Tibial artery (tissue), 4 donors: ENCODE measurements at regions not wholly inside any gene's neighbourhood (a gene's known extent, or its start where the extent isn't known, plus 50 kb on each side); places are given as distances from the start of the nearest gene placed in this dataset.

Experiments
- DNase-seq, 2 donors: peaks; one replicate each; pipeline ENCODE4 v3.0.0-alpha.2; 2019
- H3K27ac ChIP-seq, 2 donors: fragments of 200-600 bp; sonication (generic) in 1 of 2; 1 replicate in 1 of 2; 2 replicates in 1 of 2; pipeline ENCODE4 v1.5.1; 2018 to 2019; ENCODE audit warnings: mild to moderate bottlenecking in 1 of 2
- H3K27me3 ChIP-seq, 2 donors: fragments of 200-600 bp; sonication (generic) in 1 of 2; one replicate each; pipeline versions ENCODE4 v1.5.1 to v1.6.0; 2016 to 2019
- H3K36me3 ChIP-seq, 3 donors: fragments of 200-600 bp; sonication (generic) in 2 of 3; one replicate each; pipeline ENCODE4 v1.5.1; 2016 to 2019; ENCODE audit warnings: mild to moderate bottlenecking in 2 of 3
- H3K4me1 ChIP-seq, 4 donors: fragments of 200-600 bp; sonication (generic) in 2 of 4; 1 replicate in 3 of 4; 2 replicates in 1 of 4; pipeline ENCODE4 v1.5.1; 2016 to 2019
- H3K4me3 ChIP-seq, 2 donors: fragments of 200-600 bp; sonication (generic) in 1 of 2; 1 replicate in 1 of 2; 2 replicates in 1 of 2; pipeline ENCODE4 v1.5.1; 2018 to 2019; ENCODE audit warnings: mild to moderate bottlenecking in 2 of 2
- H3K9me3 ChIP-seq, 3 donors: fragments of 200-600 bp; sonication (generic) in 1 of 3; one replicate each; pipeline ENCODE4 v1.5.1; 2016 to 2019
- intact Hi-C: fragments of 100-400 bp; cut with DNase I; formaldehyde crosslinking; loops from one replicate; pipeline ENCODE4 v1.15.0; 2023; ENCODE audit warnings: low total_unique reads
- TF ChIP-seq, protein P1 (sequence below), 2 experiments: fragments of 200-600 bp in 1 of 2; fragments of 450-650 bp in 1 of 2; IDR thresholded peaks; one replicate each; pipeline ENCODE4 v1.5.1; 2017 to 2019; ENCODE audit warnings: antibody characterized with exemption in 2 of 2, mild to moderate bottlenecking in 1 of 2, moderate library complexity in 1 of 2

DNA sequence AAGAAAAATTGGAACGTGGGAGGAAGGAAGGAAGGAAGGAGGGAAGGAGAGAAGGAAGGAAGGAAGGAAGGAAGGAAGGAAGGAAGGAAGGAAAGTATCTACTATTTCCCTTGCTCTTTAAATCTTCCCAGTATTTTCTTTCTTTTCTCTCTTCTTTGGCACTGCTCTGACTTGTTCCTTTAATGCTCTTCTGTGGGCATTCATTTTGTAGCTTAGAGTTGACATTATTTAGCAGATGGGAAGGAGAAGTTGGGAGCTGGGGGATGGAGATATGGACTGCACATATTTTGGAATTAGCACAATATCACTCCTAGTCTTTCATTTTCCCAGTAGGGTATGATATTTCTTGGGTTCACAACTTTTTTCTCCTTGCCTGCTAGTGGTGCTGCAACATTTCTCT lies 152.2 kb downstream of the TFAP2B start:
- DNase-seq = no peak
- TF ChIP-seq, protein P1, sequence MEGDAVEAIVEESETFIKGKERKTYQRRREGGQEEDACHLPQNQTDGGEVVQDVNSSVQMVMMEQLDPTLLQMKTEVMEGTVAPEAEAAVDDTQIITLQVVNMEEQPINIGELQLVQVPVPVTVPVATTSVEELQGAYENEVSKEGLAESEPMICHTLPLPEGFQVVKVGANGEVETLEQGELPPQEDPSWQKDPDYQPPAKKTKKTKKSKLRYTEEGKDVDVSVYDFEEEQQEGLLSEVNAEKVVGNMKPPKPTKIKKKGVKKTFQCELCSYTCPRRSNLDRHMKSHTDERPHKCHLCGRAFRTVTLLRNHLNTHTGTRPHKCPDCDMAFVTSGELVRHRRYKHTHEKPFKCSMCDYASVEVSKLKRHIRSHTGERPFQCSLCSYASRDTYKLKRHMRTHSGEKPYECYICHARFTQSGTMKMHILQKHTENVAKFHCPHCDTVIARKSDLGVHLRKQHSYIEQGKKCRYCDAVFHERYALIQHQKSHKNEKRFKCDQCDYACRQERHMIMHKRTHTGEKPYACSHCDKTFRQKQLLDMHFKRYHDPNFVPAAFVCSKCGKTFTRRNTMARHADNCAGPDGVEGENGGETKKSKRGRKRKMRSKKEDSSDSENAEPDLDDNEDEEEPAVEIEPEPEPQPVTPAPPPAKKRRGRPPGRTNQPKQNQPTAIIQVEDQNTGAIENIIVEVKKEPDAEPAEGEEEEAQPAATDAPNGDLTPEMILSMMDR (IDR thresholded peaks at IDR 0.05) = no peak
- Histone ChIP-seq H3K4me1 (no peaks in the 10 kb centered on the region), H3K9me3 (no peaks in the 10 kb centered on the region), H3K4me3 (no peak overlapping the region), H3K27me3 (no peaks in the 10 kb centered on the region), H3K27ac (no peak overlapping the region), H3K36me3 (no peaks in the 10 kb centered on the region)
- intact Hi-C loops = no loop called here

DNA sequence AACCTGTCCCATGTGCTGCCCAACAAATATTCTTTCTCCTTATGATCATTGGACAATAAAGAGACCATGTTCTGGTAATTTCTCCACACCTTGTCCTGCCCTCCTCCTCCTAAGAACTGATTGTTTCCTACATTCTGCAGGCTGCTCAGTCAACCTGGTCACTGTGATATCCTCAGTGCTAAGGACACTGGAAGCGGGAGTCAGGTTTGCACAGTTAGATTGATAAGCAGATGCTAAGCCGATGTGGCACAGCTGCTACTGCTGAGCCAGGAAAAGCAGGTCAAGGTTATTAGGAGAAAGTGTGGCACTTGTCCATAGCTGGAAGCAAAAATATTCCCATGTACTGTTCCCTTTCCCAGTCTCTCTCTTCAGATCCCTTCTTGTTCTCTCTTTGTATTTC lies 154.8 kb downstream of the TFAP2B start:
- Histone ChIP-seq H3K4me3 (no peak overlapping the region), H3K4me1 (no peaks in the 10 kb centered on the region), H3K9me3 (no peaks in the 10 kb centered on the region), H3K27ac (no peak overlapping the region), H3K36me3 (no peaks in the 10 kb centered on the region), H3K27me3 (no peaks in the 10 kb centered on the region)
- intact Hi-C loops = no loop called here
- TF ChIP-seq, protein P1 (IDR thresholded peaks at IDR 0.05) = no peak
- no peak for DNase-seq

DNA sequence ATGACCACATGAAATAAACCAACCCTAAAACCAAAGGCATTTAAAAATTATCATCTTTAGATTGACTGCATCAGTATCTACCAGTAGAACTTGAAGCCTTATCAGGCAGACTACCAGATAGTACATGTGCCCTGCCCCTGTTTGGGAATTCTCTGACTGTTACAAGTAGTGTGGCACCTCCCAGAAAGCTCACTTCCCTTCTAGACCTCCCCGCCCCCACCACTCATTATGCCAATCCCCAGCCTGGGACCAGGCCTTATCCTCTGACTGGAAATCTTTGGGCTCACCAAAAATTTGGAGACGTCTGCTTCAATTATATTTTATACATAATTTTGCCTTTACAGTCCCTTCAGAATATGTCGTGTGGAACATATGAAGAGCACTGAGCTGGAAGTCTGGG lies 155.6 kb downstream of the TFAP2B start:
- Histone ChIP-seq H3K36me3 (no peaks in the 10 kb centered on the region), H3K9me3 (no peaks in the 10 kb centered on the region), H3K4me1 (no peaks in the 10 kb centered on the region), H3K4me3 (no peak overlapping the region), H3K27ac (no peak overlapping the region), H3K27me3 (no peaks in the 10 kb centered on the region)
- intact Hi-C loops = no loop called here
- TF ChIP-seq, protein P1 (IDR thresholded peaks at IDR 0.05) = no peak
- DNase-seq = no peak

DNA sequence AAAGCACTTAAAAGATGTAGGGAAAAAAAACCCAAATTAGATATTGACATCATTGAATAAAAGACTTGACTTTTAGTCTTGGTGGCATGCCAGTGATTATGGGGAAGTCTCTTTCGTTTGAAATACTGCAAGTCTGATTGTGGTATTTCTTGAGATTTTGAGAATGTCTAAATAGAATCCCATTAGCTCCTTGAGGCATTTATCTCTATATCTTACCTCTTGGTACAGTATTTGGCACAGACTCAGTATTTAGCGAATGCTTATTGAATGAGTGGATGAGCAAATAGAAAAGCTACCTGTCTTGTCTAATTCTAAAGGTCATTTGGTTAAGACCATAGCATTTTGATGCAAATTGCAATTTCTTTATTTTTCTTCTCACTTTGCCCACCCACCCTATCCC lies 156.5 kb downstream of the TFAP2B start:
- TF ChIP-seq, protein P1 (IDR thresholded peaks at IDR 0.05) = no peak
- intact Hi-C loops = no loop called here
- no peaks in the 10 kb centered on the region for H3K36me3 ChIP-seq
- H3K9me3 ChIP-seq = no peaks in the 10 kb centered on the region
- DNase-seq = no peak
- no peak overlapping the region for H3K27ac ChIP-seq
- H3K4me3 ChIP-seq = no peak overlapping the region
- no peaks in the 10 kb centered on the region for H3K27me3 ChIP-seq
- no peaks in the 10 kb centered on the region for H3K4me1 ChIP-seq

DNA sequence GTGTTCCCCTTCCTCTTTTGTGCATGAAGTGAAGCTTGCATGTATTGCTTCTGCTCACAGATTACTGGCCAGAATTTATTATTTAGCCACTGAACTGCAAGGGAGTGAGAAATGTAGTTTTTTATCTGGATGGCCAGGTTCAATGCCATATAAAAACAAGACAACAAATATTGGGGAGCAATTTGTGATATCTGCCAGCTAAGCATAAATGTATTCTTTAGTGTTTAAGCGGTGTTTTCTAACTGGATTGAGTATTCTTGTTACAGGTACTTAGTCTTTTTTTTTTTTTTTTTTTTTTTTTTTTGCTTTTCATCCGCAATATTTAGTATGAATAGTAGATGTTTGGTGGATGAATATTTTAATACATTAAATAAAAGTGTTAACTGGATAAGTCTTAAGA lies 158.2 kb downstream of the TFAP2B start:
- TF ChIP-seq, protein P1 (IDR thresholded peaks at IDR 0.05) = no peak
- intact Hi-C loops = no loop called here
- Histone ChIP-seq H3K4me3 (no peak overlapping the region), H3K4me1 (no peaks in the 10 kb centered on the region), H3K9me3 (no peaks in the 10 kb centered on the region), H3K27me3 (no peaks in the 10 kb centered on the region), H3K27ac (no peak overlapping the region), H3K36me3 (no peaks in the 10 kb centered on the region)
- no peak for DNase-seq

DNA sequence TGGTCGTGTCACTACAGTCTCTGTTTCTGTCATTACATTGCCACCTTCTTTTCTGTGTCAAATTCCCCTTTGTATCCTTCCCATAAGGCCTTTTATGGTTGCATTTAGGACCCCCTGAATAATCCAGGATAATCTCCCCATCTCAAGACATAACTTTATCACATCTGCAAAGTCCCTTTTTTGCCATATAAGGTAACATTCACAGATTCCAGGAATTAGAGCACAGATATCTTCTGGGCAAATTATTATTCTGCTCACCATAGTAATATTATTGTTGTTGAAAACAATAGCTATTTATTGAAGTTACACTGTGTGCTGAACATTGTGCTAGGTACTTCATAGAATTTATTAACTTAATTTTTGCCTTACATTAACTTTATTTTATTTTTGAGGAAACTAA lies 159.1 kb downstream of the TFAP2B start:
- intact Hi-C loops = no loop called here
- H3K27ac ChIP-seq = no peak overlapping the region

More for the DNA sequence above, 159.1 kb downstream of the TFAP2B start:
- no peak for DNase-seq
- H3K4me1 ChIP-seq = no peaks in the 10 kb centered on the region
- TF ChIP-seq, protein P1 (IDR thresholded peaks at IDR 0.05) = no peak
- H3K27me3 ChIP-seq = no peaks in the 10 kb centered on the region
- H3K9me3 ChIP-seq = no peaks in the 10 kb centered on the region
- H3K36me3 ChIP-seq = no peaks in the 10 kb centered on the region
- no peak overlapping the region for H3K4me3 ChIP-seq
